ENCODE measurements at regions not wholly inside any gene's neighbourhood (a gene's known extent, or its start where the extent isn't known, plus 50 kb on each side); places are given as distances from the start of the nearest gene placed in this dataset.

DNA sequence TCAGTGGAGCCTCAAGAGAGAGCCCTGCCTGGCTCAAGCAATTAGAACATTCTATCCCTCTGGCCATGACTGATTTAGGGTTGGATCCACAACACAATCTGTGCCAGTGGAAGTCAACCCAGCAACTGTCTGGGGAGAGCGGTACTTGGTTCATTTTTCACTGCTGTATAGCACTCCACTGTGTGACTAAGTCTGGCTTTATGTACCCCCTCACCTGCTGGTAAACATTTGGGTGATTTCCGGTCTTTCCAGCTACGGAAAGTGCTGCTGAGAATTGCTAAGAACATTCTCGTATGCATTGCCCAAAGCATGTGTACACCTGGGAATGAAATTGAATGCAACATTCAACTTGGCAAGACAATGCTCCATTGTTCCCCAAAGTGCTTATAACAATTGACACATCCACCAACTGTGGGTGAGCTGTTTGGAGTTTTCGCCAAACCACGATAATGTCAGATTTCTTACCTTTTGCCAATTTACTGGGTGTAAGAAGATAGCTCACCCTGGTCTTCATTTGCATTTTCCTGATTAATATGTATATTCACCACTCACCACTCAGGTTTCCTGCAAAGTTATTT lies 63.5 kb upstream of the MED9 start:
- no peak for DNase-seq (ENCODE audit: low spot score)
- no peaks in the 10 kb centered on the region for H3K9me3 Mint-ChIP-seq (ENCODE audit: unreplicated experiment)
- peaks cover 3% of the 10 kb centered on the region for H3K36me3 Mint-ChIP-seq (ENCODE audit: low read depth, unreplicated experiment)
- H3K4me3 Mint-ChIP-seq (ENCODE audit: unreplicated experiment) = no peak overlapping the region
- H3K27me3 Mint-ChIP-seq (ENCODE audit: unreplicated experiment) = peaks cover 3% of the 10 kb centered on the region
- no peak overlapping the region for H3K27ac Mint-ChIP-seq (ENCODE audit: unreplicated experiment)
- TF ChIP-seq, protein P1, sequence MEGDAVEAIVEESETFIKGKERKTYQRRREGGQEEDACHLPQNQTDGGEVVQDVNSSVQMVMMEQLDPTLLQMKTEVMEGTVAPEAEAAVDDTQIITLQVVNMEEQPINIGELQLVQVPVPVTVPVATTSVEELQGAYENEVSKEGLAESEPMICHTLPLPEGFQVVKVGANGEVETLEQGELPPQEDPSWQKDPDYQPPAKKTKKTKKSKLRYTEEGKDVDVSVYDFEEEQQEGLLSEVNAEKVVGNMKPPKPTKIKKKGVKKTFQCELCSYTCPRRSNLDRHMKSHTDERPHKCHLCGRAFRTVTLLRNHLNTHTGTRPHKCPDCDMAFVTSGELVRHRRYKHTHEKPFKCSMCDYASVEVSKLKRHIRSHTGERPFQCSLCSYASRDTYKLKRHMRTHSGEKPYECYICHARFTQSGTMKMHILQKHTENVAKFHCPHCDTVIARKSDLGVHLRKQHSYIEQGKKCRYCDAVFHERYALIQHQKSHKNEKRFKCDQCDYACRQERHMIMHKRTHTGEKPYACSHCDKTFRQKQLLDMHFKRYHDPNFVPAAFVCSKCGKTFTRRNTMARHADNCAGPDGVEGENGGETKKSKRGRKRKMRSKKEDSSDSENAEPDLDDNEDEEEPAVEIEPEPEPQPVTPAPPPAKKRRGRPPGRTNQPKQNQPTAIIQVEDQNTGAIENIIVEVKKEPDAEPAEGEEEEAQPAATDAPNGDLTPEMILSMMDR (IDR thresholded peaks at IDR 0.05; ENCODE audit: unreplicated experiment) = no peak
- peaks cover 3% of the 10 kb centered on the region for H3K4me1 Mint-ChIP-seq (ENCODE audit: unreplicated experiment)

DNA sequence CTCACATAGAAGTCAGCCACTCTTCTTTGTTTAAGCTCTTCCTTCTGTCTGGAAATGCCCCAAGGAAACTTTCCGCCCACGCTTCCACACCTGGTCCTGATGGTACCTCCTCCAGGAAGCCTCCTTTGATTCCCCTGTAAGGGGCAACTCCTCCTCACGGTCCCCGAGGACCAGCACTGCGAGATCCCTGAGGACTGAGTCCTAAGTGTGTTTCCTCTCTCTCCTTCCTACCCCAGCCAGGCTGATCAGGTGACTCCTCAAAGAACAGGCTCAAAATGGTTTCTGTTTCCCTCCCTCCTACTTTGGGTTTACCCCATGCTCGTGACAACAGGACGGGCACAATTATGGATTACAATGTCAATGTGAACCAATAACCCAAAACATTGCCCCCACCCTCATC lies 63.0 kb upstream of the MED9 start:
- no peak overlapping the region for H3K27ac Mint-ChIP-seq (ENCODE audit: unreplicated experiment)
- TF ChIP-seq, protein P1 (IDR thresholded peaks at IDR 0.05; ENCODE audit: unreplicated experiment) = no peak
- peaks cover 3% of the 10 kb centered on the region for H3K4me1 Mint-ChIP-seq (ENCODE audit: unreplicated experiment)
- no peaks in the 10 kb centered on the region for H3K9me3 Mint-ChIP-seq (ENCODE audit: unreplicated experiment)
- H3K36me3 Mint-ChIP-seq (ENCODE audit: low read depth, unreplicated experiment) = peaks cover 3% of the 10 kb centered on the region
- H3K27me3 Mint-ChIP-seq (ENCODE audit: unreplicated experiment) = peaks cover 3% of the 10 kb centered on the region
- no peak overlapping the region for H3K4me3 Mint-ChIP-seq (ENCODE audit: unreplicated experiment)
- no peak for DNase-seq (ENCODE audit: low spot score)

DNA sequence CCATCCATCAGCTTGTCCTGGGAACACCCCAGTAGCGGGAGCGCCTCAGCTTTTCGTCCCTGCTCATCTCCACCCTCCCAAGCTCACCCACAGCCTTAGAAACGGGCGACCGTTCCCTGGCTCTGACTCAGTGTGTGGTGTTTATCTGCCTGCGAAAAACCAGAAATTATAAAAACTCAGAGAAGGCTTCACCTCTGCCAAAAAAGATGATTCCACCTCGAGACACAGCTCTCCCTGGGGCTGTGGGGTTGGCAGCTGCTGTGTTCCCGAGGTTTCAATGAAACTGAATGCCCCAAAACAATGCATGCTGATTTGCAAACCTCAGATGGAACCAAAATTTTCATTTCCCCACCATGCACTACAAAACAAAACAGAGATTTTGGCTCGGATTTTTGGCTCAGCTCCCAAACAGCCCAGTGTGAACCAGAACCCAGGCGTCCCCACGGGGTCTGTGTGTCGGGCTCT lies 62.4 kb upstream of the MED9 start:
- peaks cover 3% of the 10 kb centered on the region for H3K27me3 Mint-ChIP-seq (ENCODE audit: unreplicated experiment)
- TF ChIP-seq, protein P1 (IDR thresholded peaks at IDR 0.05; ENCODE audit: unreplicated experiment) = no peak
- peaks cover 3% of the 10 kb centered on the region for H3K36me3 Mint-ChIP-seq (ENCODE audit: low read depth, unreplicated experiment)
- no peak overlapping the region for H3K4me3 Mint-ChIP-seq (ENCODE audit: unreplicated experiment)
- no peaks in the 10 kb centered on the region for H3K9me3 Mint-ChIP-seq (ENCODE audit: unreplicated experiment)
- DNase-seq (ENCODE audit: low spot score) = no peak
- H3K27ac Mint-ChIP-seq (ENCODE audit: unreplicated experiment) = no peak overlapping the region
- H3K4me1 Mint-ChIP-seq (ENCODE audit: unreplicated experiment) = peaks cover 3% of the 10 kb centered on the region

DNA sequence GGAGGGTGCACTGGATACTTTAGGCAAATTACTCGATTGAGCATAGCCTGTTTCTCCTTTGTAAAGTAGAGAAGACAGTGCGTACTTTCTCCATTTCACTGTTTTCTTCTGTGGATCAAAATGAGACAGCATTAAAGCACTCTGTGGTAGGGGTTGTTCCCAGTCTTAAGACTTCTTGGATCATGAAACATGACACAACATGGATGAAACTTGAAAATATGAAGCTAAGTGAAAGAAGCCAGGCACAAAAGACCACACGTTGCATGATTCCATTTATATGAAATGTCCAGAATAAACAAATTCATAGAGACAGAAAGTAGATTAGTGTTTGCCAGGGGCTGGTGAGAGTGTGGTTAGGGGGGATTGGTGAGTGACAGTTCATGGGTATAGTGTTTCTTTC lies 61.8 kb upstream of the MED9 start:
- H3K4me3 Mint-ChIP-seq (ENCODE audit: unreplicated experiment) = no peak overlapping the region
- H3K36me3 Mint-ChIP-seq (ENCODE audit: low read depth, unreplicated experiment) = peaks cover 8% of the 10 kb centered on the region
- peaks cover 4% of the 10 kb centered on the region for H3K9me3 Mint-ChIP-seq (ENCODE audit: unreplicated experiment)
- peaks cover 1% of the 10 kb centered on the region for H3K27me3 Mint-ChIP-seq (ENCODE audit: unreplicated experiment)
- TF ChIP-seq, protein P1 (IDR thresholded peaks at IDR 0.05; ENCODE audit: unreplicated experiment) = no peak
- H3K4me1 Mint-ChIP-seq (ENCODE audit: unreplicated experiment) = no peaks in the 10 kb centered on the region
- peak overlapping the region; percentile 27 for H3K27ac Mint-ChIP-seq (ENCODE audit: unreplicated experiment)
- no peak for DNase-seq (ENCODE audit: low spot score)

DNA sequence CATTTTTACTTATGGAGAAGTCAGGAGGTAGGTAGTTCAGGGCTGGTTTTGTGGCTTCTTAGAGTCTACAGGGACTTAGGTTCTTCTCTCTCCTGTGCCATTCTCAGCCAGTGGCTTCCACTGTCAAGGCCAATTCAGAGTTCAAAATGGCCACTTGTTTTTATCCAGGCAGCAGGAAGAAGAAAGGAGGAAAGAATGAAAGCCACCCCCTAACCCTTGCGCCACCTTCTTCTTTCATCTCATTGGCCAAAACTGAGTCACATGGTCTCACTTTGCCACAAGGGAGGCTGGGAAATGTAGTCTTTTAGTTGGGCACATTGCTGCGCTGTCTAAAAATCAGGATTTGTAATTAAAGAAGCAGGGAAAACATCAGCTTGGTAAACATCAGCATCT lies 60.8 kb upstream of the MED9 start:
- Mint-ChIP-seq H3K4me3 (ENCODE audit: unreplicated experiment) (no peak overlapping the region), H3K27me3 (ENCODE audit: unreplicated experiment) (peaks cover 3% of the 10 kb centered on the region), H3K4me1 (ENCODE audit: unreplicated experiment) (no peaks in the 10 kb centered on the region), H3K36me3 (ENCODE audit: low read depth, unreplicated experiment) (peaks cover 8% of the 10 kb centered on the region), H3K9me3 (ENCODE audit: unreplicated experiment) (peaks cover 7% of the 10 kb centered on the region), H3K27ac (ENCODE audit: unreplicated experiment) (no peak overlapping the region)
- TF ChIP-seq, protein P1 (IDR thresholded peaks at IDR 0.05; ENCODE audit: unreplicated experiment) = no peak
- DNase-seq (ENCODE audit: low spot score) = no peak
